HepG2 (cell line): ENCODE measurements at regions not wholly inside any gene's neighbourhood (a gene's known extent, or its start where the extent isn't known, plus 50 kb on each side); places are given as distances from the start of the nearest gene placed in this dataset.

Source experiments
- ATAC-seq: fragments of 200-7000 bp; cut with Tn5 transposase; 3 replicates; pipeline ENCODE4 v1.9.1; 2020; ENCODE audit warnings: mild to moderate bottlenecking, moderate library complexity
- BruUV-seq: library from RNA; stranded (reverse); fragments of 400-500 nt; replicated peaks from 2 replicates; lab custom pipeline; 2021; lab: Mats Ljungman, UMichigan
- CTCF ChIA-PET: fragments of 300-600 bp; formaldehyde crosslinking; extraction: SDS; loops from one replicate; lab custom pipeline; 2021; ENCODE audit warnings: low total read pairs, inconsistent platforms, low intra/inter-chr PET ratio; lab: Yijun Ruan, JAX
- POLR2A ChIA-PET: fragments of 350-600 bp; sonication (Branson Sonifier 250); formaldehyde crosslinking; loops from one replicate; lab custom pipeline; 2020; ENCODE audit warnings: antibody characterized with exemption, inconsistent platforms; lab: Yijun Ruan, JAX
- DNase-seq: peaks from one replicate; pipeline ENCODE4 v3.0.0-alpha.2; 2015; ENCODE audit warnings: low spot score
- FAIRE-seq: peaks from 3 replicates; lab custom pipeline; 2011; peaks lifted over from hg19 to GRCh38; lab: Jason Lieb, UNC
- H2AFZ ChIP-seq: one replicate; pipeline ENCODE4 v1.6.1; 2011; ENCODE audit warnings: low read length, inconsistent platforms
- H3K27ac ChIP-seq: fragments of 300-600 bp; 3 replicates; pipeline ENCODE4 v1.8.0; 2011; ENCODE audit warnings: mixed run types, mild to moderate bottlenecking, mixed read lengths, low read length, inconsistent platforms; ENCODE audit not compliant: insufficient read depth; ENCODE audit errors: extremely low read length
- H3K27me3 ChIP-seq, 2 experiments: fragments of 200-600 bp in 1 of 2; 2 replicates in 1 of 2; 3 replicates in 1 of 2; pipeline versions ENCODE4 v1.6.0 to v1.8.0; 2011; ENCODE audit warnings: low read length in 2 of 2, mild to moderate bottlenecking in 2 of 2, moderate library complexity in 2 of 2, inconsistent platforms in 1 of 2; ENCODE audit not compliant: insufficient read depth in 2 of 2, control insufficient read depth in 1 of 2
- H3K36me3 ChIP-seq, 2 experiments: fragments of 200-600 bp in 1 of 2; replicated peaks in 1 of 2; 2 replicates in 1 of 2; 3 replicates in 1 of 2; pipeline versions ENCODE4 v1.5.1 to v1.8.0; 2011; ENCODE audit warnings: low read length in 2 of 2, inconsistent platforms in 1 of 2; ENCODE audit not compliant: insufficient read depth in 2 of 2, control insufficient read depth in 1 of 2
- H3K4me1 ChIP-seq: 2 replicates; pipeline ENCODE4 v1.5.1; 2012; ENCODE audit warnings: low read length, inconsistent platforms; ENCODE audit not compliant: insufficient read depth
- H3K4me2 ChIP-seq: 2 replicates; pipeline ENCODE4 v1.6.0; 2011; ENCODE audit warnings: low read depth, low read length, inconsistent platforms
- H3K4me3 ChIP-seq, 3 experiments: fragments of 200-600 bp in 1 of 3; sonication (generic), shearing (Covaris generic) in 1 of 3; replicated peaks in 1 of 3; 2 replicates each; pipeline ENCODE4 v1.5.1; 2011 to 2016; ENCODE audit warnings: low read length in 3 of 3, inconsistent platforms in 2 of 3, low read depth in 2 of 3, mild to moderate bottlenecking in 2 of 3, control low read depth in 1 of 3, mixed read lengths in 1 of 3; ENCODE audit not compliant: insufficient read depth in 1 of 3
- H3K79me2 ChIP-seq: one replicate; pipeline ENCODE4 v1.6.1; 2011; ENCODE audit warnings: low read length, inconsistent platforms; ENCODE audit not compliant: insufficient read depth
- H3K9ac ChIP-seq: 2 replicates; pipeline ENCODE4 v1.6.0; 2011; ENCODE audit warnings: mild to moderate bottlenecking, low read depth, low read length, inconsistent platforms; ENCODE audit not compliant: insufficient read depth
- H3K9me3 ChIP-seq: 2 replicates; pipeline ENCODE4 v1.5.1; 2012; ENCODE audit warnings: mild to moderate bottlenecking, low read length
- H4K20me1 ChIP-seq: 2 replicates; pipeline ENCODE4 v1.6.0; 2011; ENCODE audit warnings: inconsistent platforms, mild to moderate bottlenecking, low read length, moderate library complexity; ENCODE audit not compliant: insufficient read depth
- HINFP ChIP-seq: sonication (generic); formaldehyde crosslinking; IDR thresholded peaks from 2 replicates; pipeline ENCODE4 v1.4.0; 2020; ENCODE audit warnings: low read depth, mild to moderate bottlenecking, missing genetic modification reagents
- HNF1A ChIP-seq, 2 experiments: sonication (generic) in 1 of 2; formaldehyde crosslinking in 1 of 2; IDR thresholded peaks; 2 replicates each; pipeline versions ENCODE4 v1.4.0 to v1.6.1; 2016 to 2020; ENCODE audit warnings: borderline replicate concordance in 1 of 2, low read depth in 1 of 2, mild to moderate bottlenecking in 1 of 2, missing genetic modification reagents in 1 of 2
- KDM2A ChIP-seq: sonication (generic); formaldehyde crosslinking; IDR thresholded peaks from 2 replicates; pipeline ENCODE4 v1.4.0; 2020; ENCODE audit warnings: low read depth, missing genetic modification reagents, borderline replicate concordance
- PHB2 ChIP-seq: fragments of 450-650 bp; IDR thresholded peaks from 2 replicates; pipeline ENCODE4 v1.6.1; 2018; ENCODE audit not compliant: partially characterized antibody
- SCMH1 ChIP-seq: sonication (generic); formaldehyde crosslinking; IDR thresholded peaks from 2 replicates; pipeline ENCODE4 v1.9.0; 2021; ENCODE audit warnings: missing genetic modification reagents, mild to moderate bottlenecking, borderline replicate concordance
- THYN1 ChIP-seq: sonication (generic); formaldehyde crosslinking; IDR thresholded peaks from 2 replicates; pipeline ENCODE4 v1.8.1; 2023; ENCODE audit warnings: low read depth, mild to moderate bottlenecking, moderate library complexity, missing genetic modification reagents, borderline replicate concordance
- YY1 ChIP-seq: IDR thresholded peaks from 2 replicates; pipeline ENCODE4 v1.6.1; 2011; ENCODE audit warnings: low read length, low read depth, moderate library complexity, mild to moderate bottlenecking; ENCODE audit not compliant: insufficient read depth, insufficient replicate concordance
- ZIK1 ChIP-seq: sonication (generic); formaldehyde crosslinking; IDR thresholded peaks from 2 replicates; pipeline ENCODE4 v1.5.0; 2020; ENCODE audit warnings: mild to moderate bottlenecking, low read depth, missing genetic modification reagents, borderline replicate concordance
- ZNF224 ChIP-seq: sonication (generic); formaldehyde crosslinking; IDR thresholded peaks from 2 replicates; pipeline ENCODE4 v1.5.0; 2020; ENCODE audit warnings: mild to moderate bottlenecking, missing genetic modification reagents
- ZNF691 ChIP-seq: sonication (generic); formaldehyde crosslinking; IDR thresholded peaks from 2 replicates; pipeline ENCODE4 v1.4.0; 2020; ENCODE audit warnings: missing genetic modification reagents, low read depth, mild to moderate bottlenecking, borderline replicate concordance
- WGBS: methylation state at CpG from one replicate; pipeline ENCODE4 v1.1.6; 2017; ENCODE audit warnings: low lambda C conversion rate; 5-methylcytosine and 5-hydroxymethylcytosine counted together
- in situ Hi-C: cut with HindIII; loops from 2 replicates; pipeline ENCODE4 v1.10.0; 2017; ENCODE audit warnings: low pct_unique_long_range_greater_than_20kb; ENCODE audit not compliant: extremely low pct_ligation_motif_present
- intact Hi-C: fragments of 100-400 bp; cut with micrococcal nuclease; formaldehyde crosslinking; loops from one replicate; pipeline ENCODE4 v1.10.0; 2022; ENCODE audit not compliant: unreplicated experiment

- TF ChIP-seq THYN1 (CRISPR knock-in tag) (no peak), ZNF224 (CRISPR knock-in tag) (no peak), KDM2A (CRISPR knock-in tag) (no peak)
- TF ChIP-seq, all 625 proteins: peak for 0
These were observed 241.6 kb upstream of the RORB start (continued) for GRCh38 chr9:74255489-74255984.

- no peak for TF ChIP-seq YY1
- TF ChIP-seq SCMH1 (CRISPR knock-in tag), result no peak
- TF ChIP-seq ZIK1 (CRISPR knock-in tag), result no peak
- no peak for TF ChIP-seq ZNF691 (CRISPR knock-in tag)
- TF ChIP-seq HINFP (CRISPR knock-in tag), result no peak
- TF ChIP-seq PHB2, result no peak
- TF ChIP-seq HNF1A (IDR thresholded peaks at IDR 0.05; ENCODE audit: low read depth), result no peak
- TF ChIP-seq HNF1A (CRISPR knock-in tag; IDR thresholded peaks at IDR 0.05; ENCODE audit: borderline replicate concordance), result no peak
- Histone ChIP-seq H3K9me3 (no peaks in the 10 kb centered on the region), H3K9ac (no peak overlapping the region), H3K4me3 (no peak overlapping the region), H2AFZ (peak overlapping the region; percentile 52), H3K36me3 (no peaks in the 10 kb centered on the region), H3K79me2 (no peaks in the 10 kb centered on the region), H3K27me3 (no peaks in the 10 kb centered on the region), H3K4me2 (no peak overlapping the region), H3K4me1 (no peaks in the 10 kb centered on the region), H4K20me1 (no peaks in the 10 kb centered on the region), H3K27ac (no peak overlapping the region)
- ChIA-PET POLR2A (no interaction called here), CTCF (no interaction called here)
- no TSS peak for BruUV-seq
- no peak for ATAC-seq
- in situ Hi-C loops (loop anchor here (25.0 kb wide), 1 partner anchor 589 kb away; no protein-coding TSS in a partner anchor), intact Hi-C loops (no loop called here)
- 62% methylated on average over 20 of the region's 41 CpGs for WGBS
- DNase-seq, result no peak
- FAIRE-seq, result no peak
These were observed 221.1 kb upstream of the RORB start for GRCh38 chr9:74275872-74276508.
